ENCODE measurements at regions not wholly inside any gene's neighbourhood (a gene's known extent, or its start where the extent isn't known, plus 50 kb on each side); places are given as distances from the start of the nearest gene placed in this dataset.

GRCh38 chr2:34604164-34604563 is 1005.1 kb upstream of the FAM98A start:
- no peak for TF ChIP-seq CTCF (IDR thresholded peaks at IDR 0.05; ENCODE audit: low read depth, low read length)
- TF ChIP-seq EZH2phosphoT487 (IDR thresholded peaks at IDR 0.05; ENCODE audit: low read depth): no peak

Data from OCI-LY3 (cell line).